SIG-M5 treated with dmso at 0.1 percent for 504 hours (cell line): ENCODE measurements at regions not wholly inside any gene's neighbourhood (a gene's known extent, or its start where the extent isn't known, plus 50 kb on each side); places are given as distances from the start of the nearest gene placed in this dataset.
"Not testable (repeated sequence)": the region's sequence is repeated elsewhere in the genome, so short reads cannot be mapped to it uniquely, and the experiment has no call there.

Experiments used
- DNase-seq: peaks from one replicate; lab custom pipeline; 2025; ENCODE audit not compliant: unreplicated experiment; lab: John Stamatoyannopoulos, UW

DNA sequence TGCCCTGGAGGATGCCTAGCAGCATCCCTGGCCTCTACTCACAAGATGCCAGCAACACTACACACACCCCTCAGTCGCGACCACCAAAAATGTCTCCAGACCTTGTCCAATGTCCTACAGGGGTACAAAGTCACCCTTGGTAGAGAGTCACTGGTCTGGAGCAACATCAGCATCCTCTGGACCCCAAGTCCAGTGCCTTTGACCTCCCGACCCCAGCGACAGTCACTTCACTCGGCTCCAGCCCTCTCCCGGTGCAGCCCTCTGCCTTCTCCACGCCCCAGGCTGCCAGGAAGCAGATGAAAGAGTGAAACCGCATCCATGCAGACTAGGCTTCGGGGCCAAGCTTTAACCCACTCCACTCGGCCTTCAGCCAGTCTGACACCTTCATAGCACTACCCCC is 92.0 kb upstream of the SRSF6 start:
- no peak for DNase-seq

DNA sequence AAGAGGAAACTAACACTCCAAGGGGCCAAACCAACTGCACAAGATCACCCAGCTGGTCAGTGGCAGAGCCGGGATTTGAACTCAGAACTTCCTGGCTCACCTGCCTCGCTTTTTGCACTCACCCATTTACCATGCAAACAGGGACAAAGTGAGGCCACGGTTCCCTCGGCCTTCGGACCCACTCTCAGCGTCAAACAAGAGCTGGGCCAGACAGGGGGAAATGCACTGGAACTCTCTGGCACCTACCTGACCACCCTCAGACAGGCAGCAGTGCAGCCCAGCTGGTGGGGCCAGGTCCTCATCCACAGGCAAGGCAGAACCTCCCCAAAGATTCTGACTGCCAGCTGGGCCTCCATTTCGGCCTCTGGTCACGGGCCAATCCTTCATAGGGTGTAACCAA is 93.7 kb upstream of the SRSF6 start:
- no peak for DNase-seq

DNA sequence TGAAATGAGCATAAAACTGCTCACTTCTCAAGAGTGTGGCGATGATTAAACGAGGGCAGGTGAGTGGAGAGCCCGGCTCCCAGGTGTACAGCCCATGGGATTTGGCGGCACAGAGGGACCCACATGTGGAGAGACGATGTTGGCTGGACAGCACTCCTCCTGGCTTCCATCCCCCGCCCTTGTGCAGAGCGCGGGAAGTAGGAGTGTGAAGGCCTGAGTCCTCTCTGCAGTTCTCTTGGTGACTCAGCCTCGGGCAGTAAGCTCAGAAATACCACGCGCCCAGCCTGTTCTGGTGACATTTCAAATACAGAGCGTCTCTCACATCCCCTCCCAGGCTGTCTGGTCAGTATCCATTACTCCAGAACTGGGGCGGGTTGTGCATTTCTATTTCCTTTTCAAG is 94.2 kb upstream of the SRSF6 start:
- DNase-seq, result no peak

DNA sequence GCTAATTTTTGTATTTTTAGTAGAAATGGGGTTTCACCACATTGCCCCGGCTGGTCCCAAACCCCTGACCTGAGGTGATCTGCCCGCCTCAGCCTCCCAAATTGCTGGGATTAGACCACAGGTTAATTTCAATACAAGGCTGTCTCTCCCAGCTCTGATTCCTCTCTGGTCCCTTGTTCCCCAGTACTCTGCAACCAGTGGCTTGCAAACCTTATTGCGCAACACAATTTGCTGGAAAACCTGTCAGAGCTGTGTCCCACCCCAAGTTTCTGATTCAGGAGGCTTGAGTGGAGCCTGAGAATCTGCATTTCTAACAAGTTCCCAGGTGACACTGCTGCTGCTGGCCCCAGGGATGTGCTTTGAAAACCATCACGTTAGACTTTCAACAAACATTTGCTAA is 96.2 kb upstream of the SRSF6 start:
- DNase-seq, result no peak

DNA sequence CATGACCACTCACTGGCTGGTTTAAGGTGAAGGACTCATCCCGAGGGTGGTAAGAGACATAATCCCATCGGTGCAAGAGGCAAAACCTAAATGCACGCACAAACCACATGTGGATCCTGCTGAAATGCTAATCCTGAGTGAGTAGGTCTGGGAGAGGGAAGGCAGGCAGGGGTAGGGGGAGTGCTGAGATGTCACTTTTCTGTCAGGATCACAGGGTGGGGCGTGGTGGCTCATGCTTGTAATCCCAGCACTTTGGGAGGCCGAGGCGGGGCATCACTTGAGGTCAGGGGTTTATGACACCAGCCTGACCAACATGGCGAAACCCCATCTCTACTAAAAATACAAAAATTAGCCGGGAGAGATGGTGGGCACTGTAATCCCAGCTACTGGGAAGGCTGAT is 97.7 kb upstream of the SRSF6 start:
- no peak for DNase-seq

DNA sequence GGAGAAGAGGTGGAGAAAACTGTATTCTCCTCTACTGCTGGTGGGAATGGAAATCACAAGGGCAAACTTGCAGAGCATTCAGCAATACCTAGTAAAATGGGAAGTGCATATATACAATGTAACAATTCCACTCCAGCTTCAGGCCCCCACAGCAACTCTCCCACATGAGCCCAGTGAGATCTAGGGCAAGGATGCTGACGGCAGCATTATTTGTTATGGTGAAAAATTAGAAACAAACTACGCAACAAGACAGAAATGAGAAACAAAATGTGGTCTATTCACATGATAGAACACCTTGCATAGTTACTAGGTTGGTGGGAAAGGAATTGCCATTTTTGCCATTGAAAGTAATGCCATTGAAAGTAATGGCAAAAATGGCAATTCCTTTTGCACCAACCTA is 98.9 kb upstream of the SRSF6 start:
- no peak for DNase-seq

DNA sequence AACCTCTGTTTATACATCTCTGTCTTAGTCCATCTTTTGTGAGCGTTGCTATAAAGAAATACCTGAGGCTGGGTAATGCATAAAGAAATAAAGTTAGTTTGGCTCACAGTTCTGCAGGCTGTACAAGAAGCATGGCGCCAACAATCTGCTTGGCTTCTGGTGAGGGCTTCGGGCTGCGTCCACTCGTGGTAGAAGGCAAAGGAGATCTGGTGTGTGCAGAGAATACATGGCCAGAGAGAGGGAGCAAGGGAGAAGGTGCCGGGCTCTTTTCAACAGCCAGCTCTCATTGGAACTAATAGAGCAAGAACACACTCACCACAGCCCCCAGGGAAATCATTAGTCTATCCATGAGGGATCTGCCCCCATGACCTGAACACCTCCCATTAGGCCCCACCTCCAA is 100.3 kb upstream of the SRSF6 start:
- no peak for DNase-seq

DNA sequence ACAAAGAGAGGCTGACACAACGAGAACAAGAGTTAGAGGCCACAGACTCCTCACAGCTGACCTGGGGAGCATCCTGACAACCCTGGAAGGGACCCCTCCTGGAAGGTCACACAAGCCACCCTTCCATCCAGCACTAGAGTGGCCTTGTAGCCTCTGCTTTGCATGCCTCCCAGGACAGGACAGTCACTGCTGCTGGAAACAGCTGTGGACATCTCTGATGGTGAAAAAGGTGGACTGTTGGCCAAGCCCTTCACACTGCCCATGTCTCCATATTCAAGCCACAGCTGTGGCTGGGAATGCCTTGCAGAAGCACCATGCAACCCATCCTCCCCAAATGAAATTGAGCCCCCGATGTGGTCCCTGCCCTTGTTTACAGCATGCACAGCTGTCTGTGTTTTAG is 102.1 kb upstream of the SRSF6 start:
- DNase-seq, result no peak

DNA sequence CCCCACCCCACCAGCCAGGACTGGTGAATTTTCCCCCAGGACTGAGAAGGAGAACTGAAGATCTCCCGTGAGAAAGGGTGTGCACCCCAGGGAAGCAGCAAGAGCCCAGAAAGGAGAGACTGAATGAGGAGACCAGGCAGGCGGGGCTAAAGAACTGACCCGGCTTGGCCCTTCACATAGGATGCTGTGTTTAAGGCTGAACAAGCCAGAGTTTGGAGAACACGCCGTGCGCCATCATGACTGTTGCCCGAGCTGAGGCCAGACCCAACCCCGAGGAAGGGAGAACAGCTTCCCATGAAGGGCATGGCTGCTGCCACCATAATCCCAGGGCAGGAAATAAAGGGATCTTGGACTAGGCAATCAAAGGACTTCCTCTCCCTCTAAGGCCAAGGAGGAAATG is 104.7 kb upstream of the SRSF6 start:
- DNase-seq, result no peak

DNA sequence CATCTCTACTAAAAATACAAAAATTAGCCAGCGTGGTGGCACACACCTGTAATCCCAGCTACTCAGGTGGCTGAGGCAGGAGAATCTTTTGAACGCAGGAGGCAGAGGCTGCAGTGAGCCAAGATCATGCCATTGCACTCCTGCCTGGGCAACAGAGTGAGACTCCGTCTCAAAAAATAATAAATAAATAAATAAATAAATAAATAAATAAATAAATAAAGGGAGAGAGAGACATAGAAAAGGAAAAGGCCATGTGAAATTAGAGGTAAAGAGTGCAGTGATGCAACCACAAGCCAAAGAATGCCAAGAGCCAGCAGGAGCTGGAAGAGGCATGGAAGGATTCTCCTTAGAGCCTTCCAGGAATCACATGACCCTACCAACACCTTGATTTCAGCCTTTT is 107.0 kb upstream of the SRSF6 start:
- DNase-seq, result not testable (repeated sequence)

DNA sequence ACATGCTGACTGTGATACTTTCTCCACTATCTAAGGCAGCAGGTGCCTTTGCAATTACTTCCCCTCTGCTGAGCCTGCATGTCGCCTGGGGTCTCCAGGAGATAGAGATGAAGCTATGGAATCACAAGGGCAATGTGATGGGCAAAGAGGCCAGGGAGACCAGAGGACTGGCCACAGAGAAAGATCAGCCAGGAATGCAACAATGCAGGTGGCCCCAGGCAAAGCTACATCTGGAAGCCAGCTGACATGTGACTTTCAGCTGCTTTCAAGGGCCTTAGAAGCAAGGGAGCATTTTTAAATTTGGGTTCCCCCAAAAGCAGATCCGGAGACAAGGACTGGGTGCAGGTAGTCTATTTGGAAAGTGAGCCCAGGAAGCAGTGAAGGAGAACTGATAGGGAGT is 107.9 kb upstream of the SRSF6 start:
- no peak for DNase-seq

DNA sequence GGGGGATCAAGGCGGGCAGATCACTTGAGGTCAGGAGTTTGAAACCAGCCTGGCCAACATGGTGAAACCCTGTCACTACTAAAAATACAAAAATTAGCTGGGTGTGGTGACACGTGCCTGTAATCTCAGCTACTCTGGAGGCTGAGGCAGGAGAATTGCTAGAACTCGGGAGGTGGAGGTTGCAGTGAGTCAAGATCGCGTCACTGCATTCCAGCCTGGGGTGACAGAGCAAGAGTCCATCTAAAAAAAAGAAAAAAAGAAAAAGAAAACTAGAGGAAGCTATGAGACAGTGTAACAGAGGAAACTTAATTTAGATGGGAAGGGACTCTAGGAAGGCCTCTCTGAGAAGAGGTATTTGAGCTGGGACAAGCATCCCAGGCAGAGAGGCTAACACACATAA is 109.9 kb upstream of the SRSF6 start:
- not testable (repeated sequence) for DNase-seq

DNA sequence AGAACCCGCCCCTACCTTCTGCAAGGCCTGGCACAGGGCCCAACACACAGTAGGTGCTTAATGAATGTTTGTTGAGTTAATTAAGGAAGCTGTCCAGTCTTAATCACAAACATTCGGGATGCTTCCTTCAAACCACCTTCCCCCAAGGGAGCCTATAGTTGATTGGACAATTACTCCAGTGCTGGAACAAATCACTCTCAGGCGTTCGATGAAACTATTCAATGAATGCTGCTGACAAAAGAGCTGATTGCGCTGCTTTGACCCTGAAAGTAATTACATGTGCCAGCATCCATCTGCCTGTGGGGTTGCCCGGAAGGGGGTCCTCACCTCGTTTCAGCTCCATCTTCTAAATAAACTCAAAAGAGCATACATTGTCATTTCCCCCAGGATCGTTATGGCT is 112.0 kb upstream of the SRSF6 start:
- no peak for DNase-seq

DNA sequence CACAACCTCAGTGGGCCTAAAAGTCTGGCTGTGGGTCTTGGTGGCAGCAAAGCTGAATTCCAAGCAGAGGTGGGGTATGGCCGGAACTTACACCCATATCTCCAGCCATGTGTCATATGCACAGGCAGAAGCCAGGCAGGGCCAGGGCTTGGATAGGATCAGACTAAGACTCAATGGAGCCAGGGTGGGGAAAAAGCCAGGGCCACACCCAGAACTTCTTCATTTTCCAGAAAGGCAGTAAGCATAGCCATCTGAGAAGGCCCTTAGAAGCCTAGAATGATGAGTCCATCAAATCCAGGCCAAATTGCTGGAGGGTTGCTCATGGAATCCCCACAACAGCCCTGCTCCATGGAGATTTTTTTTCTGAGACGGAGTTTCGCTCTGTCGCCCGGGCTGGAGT is 116.2 kb upstream of the SRSF6 start:
- DNase-seq, result no peak

DNA sequence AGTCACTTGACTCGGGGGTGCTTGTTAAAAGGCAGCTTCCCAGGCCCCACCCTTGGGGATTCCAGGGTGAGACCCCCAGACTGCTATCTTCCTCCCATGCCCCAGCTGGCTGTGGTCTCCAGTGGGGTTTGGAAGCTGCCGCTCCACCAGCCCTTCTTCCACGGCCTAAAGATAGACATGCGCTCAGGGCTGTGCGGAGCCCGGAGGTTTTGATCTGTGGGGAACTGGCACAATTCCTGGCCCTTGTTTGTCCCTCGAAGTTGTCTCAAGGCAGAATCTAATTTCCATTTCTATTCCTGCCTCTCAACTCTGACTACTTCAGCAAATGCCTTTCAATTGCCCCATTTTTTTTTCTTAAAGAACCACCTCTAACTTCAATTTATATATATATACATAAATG is 120.7 kb upstream of the SRSF6 start:
- no peak for DNase-seq

DNA sequence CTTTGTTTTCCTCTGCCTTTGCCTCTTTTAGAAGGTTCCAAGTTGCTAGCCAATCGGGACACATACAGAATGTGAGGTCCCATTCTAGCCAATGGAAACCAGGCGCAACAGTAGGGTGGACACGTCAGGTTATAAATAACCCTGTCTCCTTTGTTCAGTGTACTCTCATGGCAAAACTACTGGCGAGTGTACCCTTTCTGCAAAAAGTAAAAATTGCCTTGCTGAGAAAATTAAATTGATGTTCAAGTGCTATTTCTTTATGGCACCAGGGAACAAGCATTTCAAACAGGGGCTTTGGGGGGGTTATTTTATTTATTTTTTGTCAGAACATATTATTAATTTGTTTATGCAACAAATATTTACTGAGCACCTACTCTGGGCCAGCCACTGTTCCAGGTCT is 123.6 kb upstream of the SRSF6 start:
- no peak for DNase-seq

DNA sequence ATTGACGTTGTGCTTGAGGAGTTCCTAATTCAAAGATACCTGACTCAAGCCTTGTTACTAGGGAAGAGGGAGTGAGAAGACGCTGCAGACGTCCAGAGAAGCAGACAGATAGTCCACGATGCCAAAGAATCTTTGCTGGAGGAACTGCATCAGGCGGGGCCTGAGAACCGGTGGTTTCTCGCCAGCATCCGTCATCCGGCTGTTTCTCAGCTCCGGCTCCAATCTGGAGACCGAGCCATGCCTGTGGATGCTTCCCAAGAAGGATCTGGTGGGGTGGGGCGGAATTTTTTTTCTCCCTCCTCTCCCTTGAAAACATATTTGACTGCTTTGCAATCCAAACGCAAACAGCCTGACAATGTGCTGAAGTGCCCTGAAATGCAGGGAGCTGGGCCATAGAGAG is 125.8 kb upstream of the SRSF6 start:
- DNase-seq, result no peak

DNA sequence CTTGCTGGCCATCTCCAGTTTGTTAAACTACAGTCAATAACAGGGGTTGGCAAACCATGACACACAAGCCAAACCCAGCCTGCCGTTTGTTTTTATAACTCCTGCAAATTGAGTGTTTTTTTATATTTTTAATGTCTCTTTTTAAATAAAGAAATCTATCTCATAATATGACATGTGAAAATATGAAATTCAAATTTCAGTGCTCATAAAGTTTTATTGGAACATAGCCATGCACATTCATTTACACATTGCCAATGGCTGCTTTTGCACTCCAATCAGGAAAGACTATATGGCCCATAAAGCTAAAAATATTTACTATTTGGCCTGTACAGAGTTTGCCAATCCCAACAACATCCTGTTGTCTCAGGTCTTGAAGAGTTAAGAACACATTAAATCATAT is 129.0 kb upstream of the SRSF6 start:
- no peak for DNase-seq

DNA sequence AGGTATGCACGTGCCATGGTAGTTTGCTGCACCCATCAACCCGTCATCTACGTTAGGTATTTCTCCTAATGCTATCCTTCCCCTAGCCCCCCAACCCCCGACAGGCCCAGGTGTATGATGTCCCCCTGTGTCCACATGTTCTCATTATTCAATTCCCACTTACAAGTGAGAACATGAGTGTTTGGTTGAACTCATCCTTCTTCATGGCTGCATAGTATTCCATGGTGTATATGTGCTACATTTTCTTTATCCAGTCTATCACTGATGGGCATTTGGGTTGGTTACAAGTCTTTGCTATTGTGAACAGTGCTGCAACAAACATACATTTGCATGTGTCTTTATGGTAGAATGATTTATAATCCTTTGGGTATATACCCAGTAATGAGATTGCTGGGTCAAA is 130.5 kb upstream of the SRSF6 start:
- not testable (repeated sequence) for DNase-seq

DNA sequence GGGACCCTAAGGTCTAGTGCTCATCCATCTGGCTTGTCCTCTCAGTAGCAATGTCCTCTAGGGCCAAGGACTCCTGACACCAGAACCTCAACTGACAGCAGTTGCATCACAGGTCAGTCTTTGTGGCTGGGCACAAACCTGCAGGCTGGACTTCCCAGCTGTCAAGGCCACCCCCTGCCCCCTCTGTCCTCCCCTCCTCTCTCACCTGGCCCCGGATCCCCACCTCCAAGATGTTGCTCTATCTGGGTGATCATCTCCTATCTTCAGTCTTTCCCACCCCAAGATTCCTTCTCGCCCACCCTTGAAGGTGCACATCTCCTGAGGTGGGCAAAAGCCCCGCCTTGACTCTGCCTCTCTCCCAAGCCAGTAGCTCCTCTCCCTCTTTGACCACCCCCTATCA is 131.8 kb upstream of the SRSF6 start:
- DNase-seq, result no peak

DNA sequence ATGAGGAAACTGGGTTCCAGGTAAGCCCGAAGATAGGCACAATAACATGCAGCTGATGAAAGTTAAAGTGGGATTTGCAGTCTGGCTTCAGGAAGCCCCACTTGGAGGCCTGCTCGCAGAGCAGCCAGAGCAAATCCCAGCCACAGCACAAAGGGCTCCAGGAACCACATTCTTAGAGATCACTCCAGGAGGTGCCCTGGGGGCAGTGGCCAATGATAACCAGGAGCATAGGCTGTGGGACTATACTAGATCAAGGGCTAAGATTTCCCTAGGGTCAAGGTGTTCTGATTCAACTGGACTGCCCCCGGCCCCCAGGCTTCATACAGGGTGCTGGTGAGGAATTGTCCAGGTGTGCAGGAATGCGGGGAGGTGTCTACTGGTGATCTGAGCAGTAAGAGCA is 133.9 kb upstream of the PTPRT start:
- DNase-seq, result no peak

DNA sequence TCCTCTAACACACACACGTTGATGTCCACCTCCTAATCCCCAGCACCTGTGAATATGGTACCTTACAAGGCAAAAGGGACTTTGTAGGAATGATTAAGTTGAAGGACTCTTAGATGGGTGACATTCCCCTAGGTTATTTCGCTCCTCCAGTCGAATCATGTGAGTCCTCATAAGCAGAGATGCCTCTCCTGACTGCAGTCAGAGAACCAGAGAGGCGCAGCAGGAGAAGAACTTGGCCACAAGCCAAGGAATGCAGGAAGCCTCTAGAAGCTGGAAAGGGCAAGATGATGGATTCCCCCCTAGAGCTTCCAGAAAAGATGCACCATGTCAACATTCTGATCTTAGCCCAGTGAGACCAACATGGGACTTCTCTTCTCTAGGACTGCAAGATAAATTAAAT is 133.1 kb upstream of the PTPRT start:
- no peak for DNase-seq

DNA sequence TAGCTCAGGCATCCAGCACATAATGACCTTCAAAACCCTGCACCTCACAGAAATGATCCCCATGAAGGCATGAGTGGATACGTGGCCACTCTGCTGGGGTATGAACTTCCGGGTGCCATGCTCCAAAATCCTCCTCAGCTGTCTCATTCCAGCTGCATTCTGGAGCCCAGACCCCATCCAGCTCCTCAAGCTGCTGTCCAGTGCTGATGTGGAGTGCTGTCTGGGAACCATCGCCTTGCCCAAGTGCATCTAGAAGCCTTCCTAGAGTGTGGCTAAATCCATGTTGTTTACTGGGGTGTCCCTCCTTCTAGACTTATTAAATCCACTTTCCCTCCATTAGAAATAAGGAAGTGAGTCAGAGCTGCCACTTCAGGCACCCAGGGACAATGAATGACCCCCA is 130.8 kb upstream of the PTPRT start:
- no peak for DNase-seq

DNA sequence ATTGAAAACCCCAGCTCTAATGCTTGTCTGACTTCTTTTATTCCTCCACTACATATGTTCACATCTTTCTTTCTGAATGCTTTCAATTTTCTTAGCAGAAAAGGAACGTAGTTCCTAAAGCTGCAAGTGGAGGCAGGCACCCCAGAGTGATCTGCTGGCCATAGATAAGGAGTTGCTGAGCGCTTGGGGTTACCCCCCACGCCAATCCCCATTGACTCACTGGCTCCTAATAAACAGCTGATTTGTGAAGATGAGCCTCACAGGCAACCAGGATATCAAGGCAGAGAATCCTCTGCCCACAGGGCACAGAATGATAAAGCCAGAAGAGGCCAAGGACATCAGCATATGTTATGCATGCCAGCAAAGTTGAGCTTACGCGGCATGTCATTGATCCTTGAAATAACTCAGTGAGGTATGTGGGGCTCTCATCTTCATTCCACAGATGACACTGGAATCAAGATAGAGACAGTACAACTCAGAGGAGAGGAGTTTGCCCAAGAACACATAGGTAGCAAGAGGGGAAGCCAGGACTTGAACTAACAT is 129.1 kb upstream of the PTPRT start:
- no peak for DNase-seq
